GM19324 (cell line): ENCODE measurements at regions not wholly inside any gene's neighbourhood (a gene's known extent, or its start where the extent isn't known, plus 50 kb on each side); places are given as distances from the start of the nearest gene placed in this dataset.
"Not testable (repeated sequence)": the region's sequence is repeated elsewhere in the genome, so short reads cannot be mapped to it uniquely, and the experiment has no call there.

Experiments used
- ATAC-seq: cut with Tn5 transposase; IDR thresholded peaks from one replicate; pipeline ENCODE4 v1.9.1; 2021; ENCODE audit warnings: mild to moderate bottlenecking, moderate library complexity; ENCODE audit not compliant: unreplicated experiment, low FRiP score

GRCh38 chr5:85967681-85968080 lies 650.1 kb upstream of the COX7C start:
- ATAC-seq = no peak

DNA sequence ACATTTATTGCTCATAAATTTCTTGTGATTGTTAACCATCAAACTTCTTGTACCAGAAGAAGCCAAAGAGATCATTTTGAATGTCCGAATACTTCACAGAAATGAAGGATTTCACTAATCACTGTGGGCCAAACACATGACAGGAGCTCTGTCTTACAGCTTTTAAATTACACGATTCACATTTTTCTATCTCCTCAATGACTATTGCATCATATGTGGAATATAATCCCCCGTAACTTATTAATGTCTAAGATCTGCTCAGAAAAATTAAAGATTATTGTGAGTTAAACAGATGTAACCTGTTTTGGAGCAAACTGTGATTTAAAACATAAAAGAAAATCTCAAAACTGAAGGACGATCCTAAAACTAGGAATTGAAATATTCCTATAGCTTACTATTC lies 645.2 kb upstream of the COX7C start:
- no peak for ATAC-seq

DNA sequence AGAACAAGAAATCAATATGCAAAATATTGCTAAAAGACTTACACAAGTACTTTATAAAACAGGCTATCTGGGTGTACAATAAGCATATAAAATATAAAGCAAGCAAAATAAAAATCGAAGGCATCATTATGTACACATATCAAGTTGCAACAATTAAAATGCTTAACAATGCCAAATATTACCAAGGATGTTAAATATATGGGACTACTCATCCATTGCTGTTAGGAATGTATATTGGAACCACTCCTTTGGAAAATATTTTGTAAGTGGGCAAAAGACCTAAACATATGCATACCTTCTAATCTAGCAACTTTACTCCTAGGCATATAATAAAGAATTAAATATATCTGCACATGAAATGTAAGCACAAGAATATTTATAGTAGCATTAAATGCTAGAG lies 632.6 kb upstream of the COX7C start:
- ATAC-seq = no peak

DNA sequence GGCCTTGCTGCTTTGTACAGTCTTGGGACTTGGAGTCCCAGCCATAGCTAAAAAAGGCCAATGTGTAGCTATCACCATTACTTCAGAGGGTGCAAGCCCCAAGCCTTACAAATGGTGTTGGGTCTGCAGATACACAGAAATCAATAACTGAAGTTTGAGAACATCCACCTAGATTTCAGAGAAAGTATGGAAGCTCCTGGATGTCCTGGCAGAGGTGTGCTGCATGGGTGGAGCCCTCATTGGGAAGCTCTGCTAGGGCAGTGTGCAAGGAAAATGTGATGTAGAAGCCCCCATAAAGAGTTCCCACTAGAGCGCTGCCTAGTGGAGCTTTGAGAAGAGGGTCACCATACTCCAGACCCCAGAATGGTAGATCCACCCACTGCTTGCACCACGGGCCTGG lies 626.7 kb upstream of the COX7C start:
- no peak for ATAC-seq

- ATAC-seq = not testable (repeated sequence)
These were observed 623.1 kb upstream of the COX7C start for GRCh38 chr5:85994653-85995052.

- ATAC-seq = no peak
These were observed 619.1 kb upstream of the COX7C start for GRCh38 chr5:85998656-85999055.

DNA sequence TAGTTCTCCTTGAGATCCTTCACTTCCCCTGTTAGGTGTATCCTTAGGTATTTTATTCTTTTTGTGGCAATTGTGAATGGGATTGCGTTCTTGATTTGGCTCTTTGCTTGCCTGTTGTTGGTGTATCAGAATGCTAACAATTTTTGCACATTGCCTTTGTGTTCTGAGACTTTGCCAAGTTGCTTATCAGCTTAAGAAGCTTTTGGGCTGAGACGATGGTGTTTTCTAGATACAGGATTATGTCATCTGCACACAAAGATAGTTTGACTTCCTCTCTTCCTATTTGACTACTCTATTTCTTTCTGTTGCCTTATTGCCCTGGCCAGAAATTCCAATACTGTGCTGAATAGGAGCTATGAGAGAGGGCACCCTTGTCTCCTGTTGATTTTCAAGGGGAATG lies 609.4 kb upstream of the COX7C start:
- no peak for ATAC-seq

DNA sequence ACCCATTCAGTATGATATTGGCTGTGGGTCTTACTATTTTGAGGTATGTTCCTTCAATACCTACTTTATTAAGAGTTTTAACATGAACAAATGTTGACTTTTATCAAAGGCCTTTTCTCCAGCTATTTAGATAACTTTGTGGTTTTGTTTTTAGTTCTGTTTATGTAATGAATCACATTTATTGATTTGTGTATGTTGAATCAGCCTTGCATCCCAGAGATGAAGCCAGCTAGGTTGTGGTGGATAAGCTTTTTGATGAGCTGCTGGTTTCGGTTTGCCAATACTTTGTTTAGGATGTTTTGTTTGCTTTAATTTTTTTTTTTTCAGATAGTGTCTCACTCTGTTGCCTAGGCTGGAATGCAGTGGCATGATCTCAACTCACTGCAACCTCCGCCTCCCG lies 609.0 kb upstream of the COX7C start:
- no peak for ATAC-seq

DNA sequence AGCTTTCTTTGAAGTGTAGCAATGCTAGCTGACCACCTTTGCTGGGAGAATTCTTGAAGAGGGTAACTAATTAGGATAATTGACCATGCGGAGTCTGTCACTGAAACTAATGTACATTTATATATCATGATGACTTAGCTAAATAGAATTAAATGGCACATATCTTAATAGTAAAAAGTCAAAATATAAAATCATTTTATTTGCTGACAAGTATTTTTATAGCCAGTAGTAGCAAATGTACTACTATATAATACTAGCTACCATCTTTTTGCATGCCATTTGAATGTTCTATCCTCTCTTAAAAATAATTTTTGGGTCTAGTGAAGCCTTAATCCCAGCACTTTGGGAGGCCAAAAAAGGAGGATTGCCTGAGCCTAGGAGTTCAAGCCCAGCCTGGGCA lies 605.8 kb upstream of the COX7C start:
- no peak for ATAC-seq

DNA sequence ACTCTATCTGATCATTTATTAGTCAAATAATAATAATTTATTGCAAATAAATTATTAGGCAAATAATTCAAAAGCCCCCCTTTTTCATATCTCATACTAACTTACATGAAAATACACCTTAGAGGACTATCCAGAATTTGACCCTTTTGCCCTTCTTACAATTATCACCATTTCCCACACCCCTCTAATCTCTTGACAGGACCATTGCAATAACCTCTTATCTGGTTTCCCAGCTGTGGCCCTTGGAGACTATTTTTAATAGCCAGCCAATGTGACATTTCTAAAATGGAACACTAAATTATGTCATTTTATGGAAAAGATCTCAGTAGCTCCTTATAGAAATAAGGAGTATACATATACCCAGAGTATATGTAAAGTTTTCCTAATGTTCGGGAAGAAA lies 588.4 kb upstream of the COX7C start:
- no peak for ATAC-seq

GRCh38 chr5:86030753-86031152 lies 587.0 kb upstream of the COX7C start:
- no peak for ATAC-seq

GRCh38 chr5:86038566-86038965 lies 579.2 kb upstream of the COX7C start:
- ATAC-seq = no peak

DNA sequence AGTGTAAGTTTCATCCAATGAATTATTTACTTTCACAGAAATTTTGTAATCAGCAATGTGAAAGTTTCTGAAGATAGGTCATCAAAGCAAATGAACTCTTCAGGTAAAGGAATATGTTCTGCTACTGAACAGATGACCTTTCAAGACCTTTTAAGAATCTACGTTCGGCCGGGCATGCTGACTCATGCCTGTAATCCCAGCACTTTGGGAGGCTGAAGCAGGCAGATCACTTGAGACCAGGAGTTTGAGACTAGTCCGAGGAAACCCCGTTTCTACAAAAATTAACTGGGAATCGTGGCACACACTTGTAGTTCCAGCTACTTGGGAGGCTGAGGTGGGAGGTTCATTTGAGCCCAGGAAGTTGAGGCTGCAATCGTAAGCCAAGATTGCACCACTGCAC lies 578.4 kb upstream of the COX7C start:
- ATAC-seq = no peak

DNA sequence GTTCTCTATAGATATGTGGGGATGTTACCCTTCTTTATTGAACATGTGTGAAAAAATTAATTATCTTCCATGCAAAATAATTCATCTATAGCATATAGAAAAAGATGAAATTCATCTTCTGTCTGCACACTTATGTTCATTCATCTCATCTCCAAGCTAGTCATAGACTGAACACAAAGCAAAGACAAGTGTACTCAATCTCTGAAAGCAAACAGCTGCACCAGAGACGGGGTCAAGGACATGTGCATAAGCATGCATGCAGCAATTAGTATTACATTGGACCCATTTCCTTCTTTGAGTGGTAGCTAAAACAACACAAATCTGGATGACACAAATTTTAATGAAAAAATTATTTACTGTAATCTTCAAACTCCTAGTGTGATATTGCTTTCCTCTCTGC lies 547.0 kb upstream of the COX7C start:
- ATAC-seq = no peak

GRCh38 chr5:86074297-86074696 lies 543.4 kb upstream of the COX7C start:
- ATAC-seq = no peak

DNA sequence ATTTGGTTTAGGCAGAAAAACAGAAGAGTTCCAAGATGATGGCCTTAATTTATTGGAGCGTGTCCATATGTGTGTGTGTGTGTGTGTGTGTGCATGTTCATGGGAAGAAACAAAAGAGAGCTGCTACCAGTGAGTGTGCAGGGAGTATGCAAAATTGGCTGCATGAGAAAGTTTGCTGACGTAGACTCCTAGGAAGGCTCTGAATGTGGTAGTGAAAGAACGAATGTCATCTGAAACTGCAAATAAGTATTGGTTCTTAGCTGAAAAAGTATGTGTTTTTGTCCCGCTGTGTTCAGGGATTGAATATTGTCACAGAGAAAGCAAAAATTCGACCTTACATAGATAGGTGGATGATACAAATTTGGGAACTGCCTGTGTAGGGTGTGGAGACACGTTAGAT lies 542.6 kb upstream of the COX7C start:
- no peak for ATAC-seq

GRCh38 chr5:86095092-86095491 lies 522.6 kb upstream of the COX7C start:
- ATAC-seq = no peak

GRCh38 chr5:86101966-86102365 lies 515.8 kb upstream of the COX7C start:
- ATAC-seq = no peak

GRCh38 chr5:86108825-86109224 lies 508.9 kb upstream of the COX7C start:
- ATAC-seq = no peak

GRCh38 chr5:86112249-86112648 lies 505.5 kb upstream of the COX7C start:
- no peak for ATAC-seq

DNA sequence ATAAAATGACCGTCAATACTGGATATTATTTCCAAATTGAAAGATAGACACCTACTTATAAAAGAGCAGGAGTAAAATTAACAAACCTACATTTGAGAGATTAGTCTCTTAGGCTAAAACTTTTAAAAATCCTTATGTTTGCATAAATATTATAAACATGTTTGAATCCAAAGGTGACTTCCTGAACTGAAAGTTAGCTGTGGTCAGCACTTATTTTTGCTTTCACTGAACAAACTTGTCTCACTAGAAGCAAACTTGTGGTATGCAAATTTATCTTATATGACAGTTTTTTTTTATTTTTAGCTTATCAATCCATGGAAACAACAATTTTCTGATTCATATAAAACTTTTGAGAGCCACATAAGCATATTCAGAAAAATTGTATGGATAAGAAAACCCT lies 502.6 kb upstream of the COX7C start:
- ATAC-seq = no peak

- no peak for ATAC-seq
These were observed 499.2 kb upstream of the COX7C start for GRCh38 chr5:86118542-86118941.

DNA sequence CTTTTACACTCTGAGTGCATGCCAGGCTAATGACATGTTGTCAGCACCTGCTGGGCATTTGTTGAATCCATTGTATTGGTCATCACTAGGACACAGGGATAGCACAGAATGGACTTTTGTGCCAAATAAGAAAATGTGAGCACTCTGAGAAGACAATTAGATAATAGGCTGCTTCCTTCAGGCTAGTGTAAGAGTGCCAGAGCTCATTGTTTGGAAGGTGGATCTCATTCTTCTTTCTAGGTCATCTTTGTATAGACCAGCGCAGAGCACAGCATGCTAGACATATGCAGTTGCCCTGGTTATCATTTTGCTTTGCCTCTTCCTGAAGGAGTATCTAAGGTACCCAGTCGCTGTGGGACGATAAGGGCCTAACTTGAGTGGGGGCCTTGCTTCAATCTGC lies 493.4 kb upstream of the COX7C start:
- no peak for ATAC-seq
